HepG2 (cell line): ENCODE measurements at regions not wholly inside any gene's neighbourhood (a gene's known extent, or its start where the extent isn't known, plus 50 kb on each side); places are given as distances from the start of the nearest gene placed in this dataset.

ENCODE experiments used
- ATAC-seq: fragments of 200-7000 bp; cut with Tn5 transposase; 3 replicates; pipeline ENCODE4 v1.9.1; 2020; ENCODE audit warnings: mild to moderate bottlenecking, moderate library complexity
- BruUV-seq: library from RNA; stranded (reverse); fragments of 400-500 nt; replicated peaks from 2 replicates; lab custom pipeline; 2021; lab: Mats Ljungman, UMichigan
- CTCF ChIA-PET: fragments of 300-600 bp; formaldehyde crosslinking; extraction: SDS; loops from one replicate; lab custom pipeline; 2021; ENCODE audit warnings: low total read pairs, inconsistent platforms, low intra/inter-chr PET ratio; lab: Yijun Ruan, JAX
- POLR2A ChIA-PET: fragments of 350-600 bp; sonication (Branson Sonifier 250); formaldehyde crosslinking; loops from one replicate; lab custom pipeline; 2020; ENCODE audit warnings: antibody characterized with exemption, inconsistent platforms; lab: Yijun Ruan, JAX
- DNase-seq: peaks from one replicate; pipeline ENCODE4 v3.0.0-alpha.2; 2015; ENCODE audit warnings: low spot score
- FAIRE-seq: peaks from 3 replicates; lab custom pipeline; 2011; peaks lifted over from hg19 to GRCh38; lab: Jason Lieb, UNC
- H2AFZ ChIP-seq: one replicate; pipeline ENCODE4 v1.6.1; 2011; ENCODE audit warnings: low read length, inconsistent platforms
- H3K27ac ChIP-seq: fragments of 300-600 bp; 3 replicates; pipeline ENCODE4 v1.8.0; 2011; ENCODE audit warnings: mixed run types, mild to moderate bottlenecking, mixed read lengths, low read length, inconsistent platforms; ENCODE audit not compliant: insufficient read depth; ENCODE audit errors: extremely low read length
- H3K27me3 ChIP-seq, 2 experiments: fragments of 200-600 bp in 1 of 2; 2 replicates in 1 of 2; 3 replicates in 1 of 2; pipeline versions ENCODE4 v1.6.0 to v1.8.0; 2011; ENCODE audit warnings: low read length in 2 of 2, mild to moderate bottlenecking in 2 of 2, moderate library complexity in 2 of 2, inconsistent platforms in 1 of 2; ENCODE audit not compliant: insufficient read depth in 2 of 2, control insufficient read depth in 1 of 2
- H3K36me3 ChIP-seq, 2 experiments: fragments of 200-600 bp in 1 of 2; replicated peaks in 1 of 2; 2 replicates in 1 of 2; 3 replicates in 1 of 2; pipeline versions ENCODE4 v1.5.1 to v1.8.0; 2011; ENCODE audit warnings: low read length in 2 of 2, inconsistent platforms in 1 of 2; ENCODE audit not compliant: insufficient read depth in 2 of 2, control insufficient read depth in 1 of 2
- H3K4me1 ChIP-seq: 2 replicates; pipeline ENCODE4 v1.5.1; 2012; ENCODE audit warnings: low read length, inconsistent platforms; ENCODE audit not compliant: insufficient read depth
- H3K4me2 ChIP-seq: 2 replicates; pipeline ENCODE4 v1.6.0; 2011; ENCODE audit warnings: low read depth, low read length, inconsistent platforms
- H3K4me3 ChIP-seq, 3 experiments: fragments of 200-600 bp in 1 of 3; sonication (generic), shearing (Covaris generic) in 1 of 3; replicated peaks in 1 of 3; 2 replicates each; pipeline ENCODE4 v1.5.1; 2011 to 2016; ENCODE audit warnings: low read length in 3 of 3, inconsistent platforms in 2 of 3, low read depth in 2 of 3, mild to moderate bottlenecking in 2 of 3, control low read depth in 1 of 3, mixed read lengths in 1 of 3; ENCODE audit not compliant: insufficient read depth in 1 of 3
- H3K79me2 ChIP-seq: one replicate; pipeline ENCODE4 v1.6.1; 2011; ENCODE audit warnings: low read length, inconsistent platforms; ENCODE audit not compliant: insufficient read depth
- H3K9ac ChIP-seq: 2 replicates; pipeline ENCODE4 v1.6.0; 2011; ENCODE audit warnings: mild to moderate bottlenecking, low read depth, low read length, inconsistent platforms; ENCODE audit not compliant: insufficient read depth
- H3K9me3 ChIP-seq: 2 replicates; pipeline ENCODE4 v1.5.1; 2012; ENCODE audit warnings: mild to moderate bottlenecking, low read length
- H4K20me1 ChIP-seq: 2 replicates; pipeline ENCODE4 v1.6.0; 2011; ENCODE audit warnings: inconsistent platforms, mild to moderate bottlenecking, low read length, moderate library complexity; ENCODE audit not compliant: insufficient read depth
- ELF3 ChIP-seq: IDR thresholded peaks from 2 replicates; pipeline ENCODE4 v1.6.1; 2016; ENCODE audit warnings: missing genetic modification reagents, missing compliant biosample characterization
- ETV6 ChIP-seq: sonication (generic); formaldehyde crosslinking; conservative IDR thresholded peaks from 2 replicates; pipeline ENCODE4 v1.4.0; 2020; ENCODE audit warnings: missing genetic modification reagents
- FOXO1 ChIP-seq: sonication (generic); formaldehyde crosslinking; IDR thresholded peaks from 2 replicates; pipeline ENCODE4 v1.4.0; 2020; ENCODE audit warnings: missing genetic modification reagents
- GATAD1 ChIP-seq: IDR thresholded peaks from 2 replicates; pipeline ENCODE4 v1.6.1; 2016; ENCODE audit warnings: missing genetic modification reagents, missing compliant biosample characterization
- KDM4B ChIP-seq: sonication (generic); formaldehyde crosslinking; IDR thresholded peaks from 2 replicates; pipeline ENCODE4 v1.4.0; 2020; ENCODE audit warnings: missing genetic modification reagents
- KDM6A ChIP-seq: IDR thresholded peaks from 2 replicates; pipeline ENCODE4 v1.6.1; 2016; ENCODE audit warnings: low read depth
- MYNN ChIP-seq: sonication (generic); formaldehyde crosslinking; IDR thresholded peaks from 2 replicates; pipeline ENCODE4 v1.4.0; 2020; ENCODE audit warnings: mild to moderate bottlenecking, low read depth, missing genetic modification reagents
- PTBP1 ChIP-seq: fragments of 200-400 bp; formaldehyde crosslinking; IDR thresholded peaks from 2 replicates; pipeline ENCODE4 v1.6.1; 2018; ENCODE audit warnings: low read length, low read depth; ENCODE audit not compliant: poor library complexity, severe bottlenecking
- ZNF607 ChIP-seq: sonication (generic); formaldehyde crosslinking; IDR thresholded peaks from 2 replicates; pipeline ENCODE4 v1.5.1; 2020; ENCODE audit warnings: missing genetic modification reagents, mild to moderate bottlenecking, borderline replicate concordance
- ZNF768 ChIP-seq: sonication (generic); formaldehyde crosslinking; IDR thresholded peaks from 2 replicates; pipeline ENCODE4 v1.4.0; 2020; ENCODE audit warnings: missing genetic modification reagents
- WGBS: methylation state at CpG from one replicate; pipeline ENCODE4 v1.1.6; 2017; ENCODE audit warnings: low lambda C conversion rate; 5-methylcytosine and 5-hydroxymethylcytosine counted together
- in situ Hi-C: cut with HindIII; loops from 2 replicates; pipeline ENCODE4 v1.10.0; 2017; ENCODE audit warnings: low pct_unique_long_range_greater_than_20kb; ENCODE audit not compliant: extremely low pct_ligation_motif_present
- intact Hi-C: fragments of 100-400 bp; cut with micrococcal nuclease; formaldehyde crosslinking; loops from one replicate; pipeline ENCODE4 v1.10.0; 2022; ENCODE audit not compliant: unreplicated experiment
- TF ChIP-seq, protein P1 (sequence below), 2 experiments: fragments of 450-650 bp in 1 of 2; sonication (generic) in 1 of 2; formaldehyde crosslinking in 1 of 2; IDR thresholded peaks; 2 replicates each; pipeline versions ENCODE4 v1.6.1 to v1.8.0; 2016 to 2022; ENCODE audit warnings: antibody characterized with exemption in 1 of 2, mild to moderate bottlenecking in 1 of 2, missing genetic modification reagents in 1 of 2
- TF ChIP-seq, protein P2 (sequence below): IDR thresholded peaks from 2 replicates; pipeline ENCODE4 v1.6.1; 2016; ENCODE audit warnings: missing genetic modification reagents, missing compliant biosample characterization
- TF ChIP-seq, protein P3 (sequence below): sonication (generic); formaldehyde crosslinking; IDR thresholded peaks from 2 replicates; pipeline ENCODE4 v1.5.0; 2020; ENCODE audit warnings: mild to moderate bottlenecking, missing genetic modification reagents

DNA sequence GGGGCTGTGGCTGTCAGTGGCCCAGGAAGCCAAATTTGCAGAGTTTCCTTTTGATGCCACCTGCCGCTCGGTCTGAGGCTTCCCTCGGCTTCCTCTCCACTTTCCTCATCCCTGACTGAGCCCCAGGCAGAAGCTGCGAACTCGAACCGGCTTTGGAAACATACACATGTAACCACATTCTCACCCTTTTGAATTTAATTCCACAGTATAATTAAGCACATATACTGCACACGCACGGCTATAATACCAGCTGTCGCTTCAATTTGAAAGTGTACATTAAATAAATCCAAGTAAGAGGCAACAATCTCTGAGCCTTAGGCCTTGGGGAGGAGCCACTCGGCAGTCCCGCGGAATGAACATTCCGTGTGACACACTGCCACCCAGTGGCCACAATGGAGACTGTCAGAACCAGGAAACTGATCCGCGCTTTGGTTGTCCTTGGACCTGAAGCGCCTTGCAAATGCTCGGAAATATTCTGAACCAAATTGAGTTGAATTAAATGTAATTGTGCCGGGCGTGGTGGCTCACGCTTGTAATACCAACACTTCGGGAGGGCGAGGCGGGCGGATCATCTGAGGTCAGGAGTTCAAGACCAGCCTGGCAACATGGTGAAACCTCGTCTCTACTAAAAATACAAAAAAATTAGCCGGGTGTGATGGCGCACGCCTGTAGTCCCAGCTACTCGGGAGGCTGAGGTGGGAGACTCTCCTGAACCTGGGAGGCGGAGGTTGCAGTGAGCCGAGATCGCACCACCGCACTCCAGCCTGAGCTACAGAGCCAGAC, 117.9 kb upstream of the TMPO start:
- WGBS, result 19% methylated on average over 33 of the region's 33 CpGs
- peak overlapping the region; percentile 87 for H3K4me2 ChIP-seq
- no peaks in the 10 kb centered on the region for H4K20me1 ChIP-seq
- intact Hi-C loops, result loop anchor here (1.0 to 2.0 kb wide), 3 partner anchors 25 to 1819 kb away; no protein-coding TSS in a partner anchor
- FAIRE-seq, result peak; percentile 75
- H3K9ac ChIP-seq, result peak overlapping the region; percentile 32
- in situ Hi-C loops, result loop anchor here (25.0 kb wide), 2 partner anchors 1260 to 1410 kb away; no protein-coding TSS in a partner anchor
- no peak overlapping the region for H2AFZ ChIP-seq
- no TSS peak for BruUV-seq
- H3K36me3 ChIP-seq, result no peaks in the 10 kb centered on the region
- peaks cover 31% of the 10 kb centered on the region for H3K4me1 ChIP-seq
- DNase-seq, result peak; percentile 68
- no peak overlapping the region for H3K27ac ChIP-seq
- H3K27me3 ChIP-seq, result no peaks in the 10 kb centered on the region
- no peaks in the 10 kb centered on the region for H3K9me3 ChIP-seq
- no peaks in the 10 kb centered on the region for H3K79me2 ChIP-seq
- peak; percentile 94 for ATAC-seq
- peak overlapping the region; percentile 50 to 60 (median 54) for H3K4me3 ChIP-seq
- ChIA-PET POLR2A (no interaction called here), CTCF (interaction anchor here (1.2 kb wide), 1 partner anchor 1410 kb away, joined by 4 read pairs; no protein-coding TSS in a partner anchor)
- no peak for TF ChIP-seq KDM6A (CRISPR knock-in tag)
- TF ChIP-seq ZNF607 (CRISPR knock-in tag), result peak; percentile 46; the same call in 1 of the 2 replicates
- TF ChIP-seq FOXO1 (CRISPR knock-in tag), result peak; percentile 9; the same call in 1 of the 2 replicates
- 0 out of 2 replicates have a peak, but pooled peaks have one; percentile 18 for TF ChIP-seq ETV6 (CRISPR knock-in tag)
- no peak for TF ChIP-seq ZNF768 (CRISPR knock-in tag)
- no peak for TF ChIP-seq MYNN
- TF ChIP-seq, protein P1, sequence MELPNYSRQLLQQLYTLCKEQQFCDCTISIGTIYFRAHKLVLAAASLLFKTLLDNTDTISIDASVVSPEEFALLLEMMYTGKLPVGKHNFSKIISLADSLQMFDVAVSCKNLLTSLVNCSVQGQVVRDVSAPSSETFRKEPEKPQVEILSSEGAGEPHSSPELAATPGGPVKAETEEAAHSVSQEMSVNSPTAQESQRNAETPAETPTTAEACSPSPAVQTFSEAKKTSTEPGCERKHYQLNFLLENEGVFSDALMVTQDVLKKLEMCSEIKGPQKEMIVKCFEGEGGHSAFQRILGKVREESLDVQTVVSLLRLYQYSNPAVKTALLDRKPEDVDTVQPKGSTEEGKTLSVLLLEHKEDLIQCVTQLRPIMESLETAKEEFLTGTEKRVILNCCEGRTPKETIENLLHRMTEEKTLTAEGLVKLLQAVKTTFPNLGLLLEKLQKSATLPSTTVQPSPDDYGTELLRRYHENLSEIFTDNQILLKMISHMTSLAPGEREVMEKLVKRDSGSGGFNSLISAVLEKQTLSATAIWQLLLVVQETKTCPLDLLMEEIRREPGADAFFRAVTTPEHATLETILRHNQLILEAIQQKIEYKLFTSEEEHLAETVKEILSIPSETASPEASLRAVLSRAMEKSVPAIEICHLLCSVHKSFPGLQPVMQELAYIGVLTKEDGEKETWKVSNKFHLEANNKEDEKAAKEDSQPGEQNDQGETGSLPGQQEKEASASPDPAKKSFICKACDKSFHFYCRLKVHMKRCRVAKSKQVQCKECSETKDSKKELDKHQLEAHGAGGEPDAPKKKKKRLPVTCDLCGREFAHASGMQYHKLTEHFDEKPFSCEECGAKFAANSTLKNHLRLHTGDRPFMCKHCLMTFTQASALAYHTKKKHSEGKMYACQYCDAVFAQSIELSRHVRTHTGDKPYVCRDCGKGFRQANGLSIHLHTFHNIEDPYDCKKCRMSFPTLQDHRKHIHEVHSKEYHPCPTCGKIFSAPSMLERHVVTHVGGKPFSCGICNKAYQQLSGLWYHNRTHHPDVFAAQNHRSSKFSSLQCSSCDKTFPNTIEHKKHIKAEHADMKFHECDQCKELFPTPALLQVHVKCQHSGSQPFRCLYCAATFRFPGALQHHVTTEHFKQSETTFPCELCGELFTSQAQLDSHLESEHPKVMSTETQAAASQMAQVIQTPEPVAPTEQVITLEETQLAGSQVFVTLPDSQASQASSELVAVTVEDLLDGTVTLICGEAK (IDR thresholded peaks at IDR 0.05), result no peak
- TF ChIP-seq, protein P1 (CRISPR knock-in tag; IDR thresholded peaks at IDR 0.05), result no peak
- no peak for TF ChIP-seq KDM4B (CRISPR knock-in tag)
- no peak for TF ChIP-seq PTBP1
- TF ChIP-seq ELF3, result peak; percentile 88
- TF ChIP-seq, protein P2, sequence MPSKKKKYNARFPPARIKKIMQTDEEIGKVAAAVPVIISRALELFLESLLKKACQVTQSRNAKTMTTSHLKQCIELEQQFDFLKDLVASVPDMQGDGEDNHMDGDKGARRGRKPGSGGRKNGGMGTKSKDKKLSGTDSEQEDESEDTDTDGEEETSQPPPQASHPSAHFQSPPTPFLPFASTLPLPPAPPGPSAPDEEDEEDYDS (CRISPR knock-in tag), result no peak
- TF ChIP-seq GATAD1 (CRISPR knock-in tag), result no peak
- TF ChIP-seq, protein P3, sequence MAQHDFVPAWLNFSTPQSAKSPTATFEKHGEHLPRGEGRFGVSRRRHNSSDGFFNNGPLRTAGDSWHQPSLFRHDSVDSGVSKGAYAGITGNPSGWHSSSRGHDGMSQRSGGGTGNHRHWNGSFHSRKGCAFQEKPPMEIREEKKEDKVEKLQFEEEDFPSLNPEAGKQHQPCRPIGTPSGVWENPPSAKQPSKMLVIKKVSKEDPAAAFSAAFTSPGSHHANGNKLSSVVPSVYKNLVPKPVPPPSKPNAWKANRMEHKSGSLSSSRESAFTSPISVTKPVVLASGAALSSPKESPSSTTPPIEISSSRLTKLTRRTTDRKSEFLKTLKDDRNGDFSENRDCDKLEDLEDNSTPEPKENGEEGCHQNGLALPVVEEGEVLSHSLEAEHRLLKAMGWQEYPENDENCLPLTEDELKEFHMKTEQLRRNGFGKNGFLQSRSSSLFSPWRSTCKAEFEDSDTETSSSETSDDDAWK (CRISPR knock-in tag), result no peak
